ENCODE measurements at regions not wholly inside any gene's neighbourhood (a gene's known extent, or its start where the extent isn't known, plus 50 kb on each side); places are given as distances from the start of the nearest gene placed in this dataset.

GRCh38 chr12:107472308-107472707 is 213.3 kb upstream of the PWP1 start:
- TF ChIP-seq CTCF (conservative IDR thresholded peaks at IDR 0.05) (no peak), ZFX (IDR thresholded peaks at IDR 0.05) (no peak)
